Retinal pigment epithelial cell (primary cell): ENCODE measurements at regions not wholly inside any gene's neighbourhood (a gene's known extent, or its start where the extent isn't known, plus 50 kb on each side); places are given as distances from the start of the nearest gene placed in this dataset.

Experiments
- DNase-seq: peaks from one replicate; pipeline ENCODE4 v3.0.0-alpha.2; 2010; ENCODE audit warnings: low read depth
- H3K4me3 ChIP-seq: 2 replicates; pipeline ENCODE4 v1.5.1; 2011; ENCODE audit warnings: mild to moderate bottlenecking, low read length, control low read depth, moderate library complexity
- TF ChIP-seq, protein P1 (sequence below): conservative IDR thresholded peaks from 2 replicates; pipeline ENCODE4 v1.5.1; 2011; ENCODE audit warnings: low read depth, low read length, control low read depth, inconsistent platforms

DNA sequence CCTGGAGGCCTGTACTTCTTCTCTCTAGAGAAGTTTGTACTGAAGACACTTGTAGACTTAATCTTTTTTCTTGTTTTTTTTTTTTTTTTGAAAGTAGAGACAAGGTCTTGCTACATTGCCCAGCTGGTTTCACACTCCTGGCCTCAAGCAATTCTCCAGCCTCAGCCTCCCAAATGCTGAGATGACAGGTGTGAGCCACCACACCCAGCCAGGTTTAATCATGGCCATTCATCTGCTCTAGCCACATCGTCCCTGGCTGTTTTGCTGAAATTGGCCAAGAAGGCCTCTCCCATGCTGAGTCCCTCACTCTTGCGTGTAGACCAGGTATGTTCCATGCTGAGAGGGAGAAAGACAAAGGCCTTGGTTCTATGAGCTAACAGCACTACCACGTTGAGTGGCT is 176.2 kb downstream of the JCAD start:
- no peak overlapping the region for H3K4me3 ChIP-seq
- TF ChIP-seq, protein P1, sequence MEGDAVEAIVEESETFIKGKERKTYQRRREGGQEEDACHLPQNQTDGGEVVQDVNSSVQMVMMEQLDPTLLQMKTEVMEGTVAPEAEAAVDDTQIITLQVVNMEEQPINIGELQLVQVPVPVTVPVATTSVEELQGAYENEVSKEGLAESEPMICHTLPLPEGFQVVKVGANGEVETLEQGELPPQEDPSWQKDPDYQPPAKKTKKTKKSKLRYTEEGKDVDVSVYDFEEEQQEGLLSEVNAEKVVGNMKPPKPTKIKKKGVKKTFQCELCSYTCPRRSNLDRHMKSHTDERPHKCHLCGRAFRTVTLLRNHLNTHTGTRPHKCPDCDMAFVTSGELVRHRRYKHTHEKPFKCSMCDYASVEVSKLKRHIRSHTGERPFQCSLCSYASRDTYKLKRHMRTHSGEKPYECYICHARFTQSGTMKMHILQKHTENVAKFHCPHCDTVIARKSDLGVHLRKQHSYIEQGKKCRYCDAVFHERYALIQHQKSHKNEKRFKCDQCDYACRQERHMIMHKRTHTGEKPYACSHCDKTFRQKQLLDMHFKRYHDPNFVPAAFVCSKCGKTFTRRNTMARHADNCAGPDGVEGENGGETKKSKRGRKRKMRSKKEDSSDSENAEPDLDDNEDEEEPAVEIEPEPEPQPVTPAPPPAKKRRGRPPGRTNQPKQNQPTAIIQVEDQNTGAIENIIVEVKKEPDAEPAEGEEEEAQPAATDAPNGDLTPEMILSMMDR: no peak
- DNase-seq: no peak

DNA sequence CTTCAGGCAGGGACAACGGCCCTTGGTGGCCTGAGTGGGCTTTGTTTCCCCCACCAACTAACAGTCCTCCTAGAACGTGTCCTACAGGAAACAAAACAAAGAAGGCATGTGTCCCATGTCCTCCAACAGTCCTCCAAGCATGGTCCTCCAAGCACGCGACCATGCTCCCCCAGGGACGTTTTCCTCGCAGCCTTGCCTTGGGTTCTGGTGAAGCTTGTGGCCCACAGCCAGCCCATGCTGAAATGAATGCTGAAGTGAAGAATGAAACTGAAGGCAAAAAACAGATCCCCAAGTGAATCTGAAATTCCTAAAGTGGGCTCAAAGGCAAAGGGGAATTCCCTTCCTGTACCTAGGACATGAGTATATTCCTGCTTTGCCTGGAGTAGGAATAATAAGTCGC is 176.6 kb downstream of the JCAD start:
- no peak overlapping the region for H3K4me3 ChIP-seq
- TF ChIP-seq, protein P1: no peak
- DNase-seq: no peak

DNA sequence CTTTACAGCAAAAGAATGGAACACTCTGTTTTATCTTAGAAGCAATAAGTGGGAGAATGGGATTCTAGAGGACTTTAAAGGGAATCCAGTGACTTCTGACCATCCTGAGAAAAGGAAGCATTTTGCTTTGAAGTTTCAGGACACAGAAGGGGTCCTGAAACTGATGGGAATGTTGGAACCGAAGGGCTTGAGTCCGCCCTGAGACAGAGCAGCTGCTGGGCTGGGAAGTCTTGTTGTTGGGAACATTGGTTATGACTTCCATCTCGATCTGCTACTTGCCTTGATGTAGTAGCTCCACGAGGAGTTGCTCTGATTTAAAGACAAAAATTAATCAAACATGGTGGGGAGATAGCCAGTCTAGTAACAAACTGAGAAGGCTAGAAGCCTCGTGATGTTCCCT is 177.6 kb downstream of the JCAD start:
- no peak for DNase-seq

DNA sequence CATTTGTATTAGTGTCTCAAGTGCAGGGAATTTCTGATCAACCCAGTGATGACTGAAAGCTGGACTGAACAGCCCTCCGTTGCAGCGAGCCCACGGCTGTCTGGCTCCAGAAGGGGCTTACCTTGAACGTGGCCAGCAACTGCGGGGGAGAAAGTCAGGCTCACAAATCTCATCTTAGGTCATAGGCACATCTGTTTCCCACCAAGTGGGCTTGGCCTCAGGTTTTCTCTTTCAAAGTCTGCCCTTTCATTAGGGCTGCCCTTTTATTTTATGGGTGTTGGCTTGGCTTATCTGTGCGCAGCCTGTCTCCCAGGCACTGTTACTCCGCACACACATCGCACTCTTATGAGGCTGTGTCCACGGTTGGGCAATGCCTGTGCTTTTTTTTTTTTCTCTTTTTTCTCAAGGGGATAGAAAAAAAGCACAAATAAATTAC is 178.0 kb downstream of the JCAD start:
- no peak for DNase-seq
- TF ChIP-seq, protein P1: no peak
- H3K4me3 ChIP-seq: no peak overlapping the region

More for the DNA sequence above, 177.6 kb downstream of the JCAD start:
- no peak overlapping the region for H3K4me3 ChIP-seq
- TF ChIP-seq, protein P1: no peak

DNA sequence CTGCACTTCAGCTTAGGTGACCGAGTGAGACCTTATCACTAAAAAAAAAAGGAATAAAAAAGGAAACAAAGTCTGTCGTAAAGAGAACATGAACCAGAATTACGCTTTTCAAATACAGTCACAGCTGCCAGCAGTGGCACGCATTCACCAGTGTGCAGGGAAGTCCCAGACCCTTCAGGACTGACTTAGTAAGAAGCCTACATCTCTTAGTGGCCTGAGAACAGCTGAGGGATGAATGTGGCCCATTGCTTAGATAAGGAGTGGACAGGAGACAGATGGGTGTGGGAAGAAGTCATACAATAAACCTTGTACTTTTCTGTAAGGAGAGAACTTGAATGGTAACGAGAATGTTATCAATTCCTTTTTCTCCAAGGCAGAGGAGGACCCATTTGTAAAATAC is 178.5 kb downstream of the JCAD start:
- DNase-seq: no peak
- TF ChIP-seq, protein P1: no peak

DNA sequence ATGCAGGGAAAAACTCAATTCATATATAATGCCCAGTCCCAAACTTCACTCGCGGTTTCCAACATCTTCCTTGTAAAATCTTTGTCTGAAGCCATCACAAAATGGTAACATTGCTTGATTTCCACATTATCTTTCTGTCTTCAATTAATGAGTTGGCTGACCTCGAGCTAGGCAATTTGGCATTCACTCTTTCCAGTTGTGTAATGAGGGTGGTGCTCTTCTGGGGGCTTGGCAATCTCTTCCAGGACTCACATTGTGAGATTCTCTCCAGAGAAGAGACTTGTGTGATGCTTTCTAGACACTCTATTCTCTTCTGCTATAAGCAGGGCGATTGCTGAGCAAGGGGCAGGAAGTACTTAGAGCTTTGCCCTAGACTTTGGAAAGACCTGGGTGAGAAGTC is 179.5 kb downstream of the JCAD start:
- no peak for DNase-seq
- TF ChIP-seq, protein P1: no peak
- no peak overlapping the region for H3K4me3 ChIP-seq

More for the DNA sequence above, 178.5 kb downstream of the JCAD start:
- no peak overlapping the region for H3K4me3 ChIP-seq

DNA sequence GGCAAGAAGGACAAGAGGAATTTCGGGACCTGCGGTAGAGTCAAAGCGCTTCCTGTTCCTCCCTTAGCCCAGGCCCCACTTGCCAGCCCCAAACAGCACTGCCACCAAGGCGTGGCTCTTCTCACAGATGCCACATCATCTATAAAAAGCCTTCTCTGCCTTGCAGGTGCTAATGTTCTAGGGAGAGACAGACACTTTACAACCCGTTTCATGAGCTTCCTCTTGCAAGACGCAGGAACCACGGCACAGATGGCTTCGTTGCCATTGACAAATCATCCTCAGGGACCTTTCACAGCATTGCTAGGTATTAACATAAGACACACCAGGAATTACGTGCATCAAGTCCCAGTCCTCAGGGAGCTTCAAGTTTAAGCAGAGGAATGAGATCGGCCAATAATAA is 180.9 kb downstream of the JCAD start:
- no peak for DNase-seq
- H3K4me3 ChIP-seq: no peak overlapping the region
- TF ChIP-seq, protein P1: no peak
